HG02610 (cell line): ENCODE measurements at regions not wholly inside any gene's neighbourhood (a gene's known extent, or its start where the extent isn't known, plus 50 kb on each side); places are given as distances from the start of the nearest gene placed in this dataset.
"Not testable (repeated sequence)": the region's sequence is repeated elsewhere in the genome, so short reads cannot be mapped to it uniquely, and the experiment has no call there.

Experiments
- ATAC-seq: cut with Tn5 transposase; IDR thresholded peaks from one replicate; pipeline ENCODE4 v1.9.1; 2021; ENCODE audit warnings: mild to moderate bottlenecking, moderate library complexity; ENCODE audit not compliant: unreplicated experiment

DNA sequence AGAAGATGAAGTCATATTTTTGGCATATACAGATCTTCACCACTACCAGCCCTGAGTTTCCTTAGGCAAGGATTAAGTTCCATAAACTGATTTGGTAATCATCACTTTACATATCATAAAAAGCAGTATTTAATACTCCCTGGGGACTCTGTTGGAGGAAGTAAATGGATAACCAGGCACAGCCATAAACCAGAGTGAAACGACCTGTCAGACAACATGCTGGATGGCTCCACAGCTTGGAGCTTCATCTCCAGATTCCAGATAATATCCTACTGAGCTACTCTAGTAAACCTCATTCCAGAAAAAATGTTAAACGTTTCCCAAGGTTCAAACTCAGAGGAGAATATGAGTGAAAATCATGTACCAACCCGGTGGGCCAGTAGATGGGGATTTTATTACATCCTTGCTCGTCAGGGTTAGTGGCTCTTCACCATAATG lies 109.2 kb downstream of the BASP1 start:
- ATAC-seq: no peak

DNA sequence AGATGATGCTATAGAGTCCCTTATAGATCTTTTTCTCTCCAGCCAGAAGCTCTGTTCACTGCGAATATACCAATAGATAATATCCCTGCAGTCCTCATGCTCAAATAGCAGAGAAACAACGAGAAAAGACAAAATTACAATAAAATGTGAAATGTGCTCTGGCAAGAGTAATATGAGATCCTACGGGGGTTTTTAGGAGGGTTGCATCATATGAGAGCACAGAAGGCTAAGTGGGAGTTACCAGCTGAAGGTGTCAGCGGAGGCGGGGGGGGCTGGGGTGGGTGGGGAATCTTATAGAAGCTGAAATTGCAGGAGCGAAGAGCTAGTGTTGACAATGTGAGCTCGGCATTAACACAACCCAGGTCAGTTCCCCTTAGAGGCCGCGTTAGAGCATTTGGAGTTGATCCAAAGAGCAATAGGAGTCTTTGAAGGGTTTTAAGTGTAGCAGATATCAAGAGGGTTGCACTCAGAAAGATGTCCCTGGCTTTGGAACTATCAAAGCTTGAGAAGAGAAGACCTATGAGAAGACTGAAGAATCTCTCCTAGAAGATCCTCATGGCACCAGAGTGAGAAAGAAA lies 109.7 kb downstream of the BASP1 start:
- ATAC-seq: no peak

DNA sequence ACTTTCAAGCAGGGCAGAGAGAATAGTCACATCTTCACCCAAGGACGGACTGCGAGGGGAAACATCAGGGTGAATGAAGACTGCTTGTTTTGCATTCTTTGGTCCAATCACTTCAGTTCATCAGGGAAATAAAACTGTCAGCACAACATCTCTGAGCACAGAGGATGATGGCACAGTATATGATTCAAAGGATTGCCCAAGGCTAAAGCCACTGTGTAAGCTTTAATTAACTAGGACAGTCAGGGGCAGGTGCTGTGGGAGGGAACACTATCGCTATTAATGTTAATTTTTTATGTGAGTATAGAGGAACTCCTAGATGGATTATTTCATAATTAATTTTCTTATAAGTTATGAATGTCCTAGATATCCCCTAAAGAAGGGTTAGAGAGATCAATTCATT lies 112.1 kb downstream of the BASP1 start:
- no peak for ATAC-seq

DNA sequence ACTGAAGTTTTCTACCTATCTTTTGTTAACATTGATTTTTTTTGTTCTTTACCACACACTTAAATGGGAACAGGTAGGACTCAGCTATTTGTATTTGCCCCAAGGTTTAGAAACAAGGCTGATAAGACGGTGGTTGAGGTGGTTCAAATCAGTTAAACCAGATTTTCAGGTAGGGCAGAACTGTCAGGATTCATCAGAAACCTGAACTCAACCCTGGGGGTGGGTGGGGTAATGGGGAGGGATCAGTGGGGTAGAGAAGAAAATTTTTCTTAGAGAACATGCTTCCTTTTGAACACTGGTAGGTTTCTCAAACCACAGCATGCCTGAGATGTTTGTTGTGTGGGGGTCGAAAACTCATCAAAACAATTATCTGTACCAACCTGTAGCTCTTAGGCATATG lies 113.0 kb downstream of the BASP1 start:
- ATAC-seq: no peak

DNA sequence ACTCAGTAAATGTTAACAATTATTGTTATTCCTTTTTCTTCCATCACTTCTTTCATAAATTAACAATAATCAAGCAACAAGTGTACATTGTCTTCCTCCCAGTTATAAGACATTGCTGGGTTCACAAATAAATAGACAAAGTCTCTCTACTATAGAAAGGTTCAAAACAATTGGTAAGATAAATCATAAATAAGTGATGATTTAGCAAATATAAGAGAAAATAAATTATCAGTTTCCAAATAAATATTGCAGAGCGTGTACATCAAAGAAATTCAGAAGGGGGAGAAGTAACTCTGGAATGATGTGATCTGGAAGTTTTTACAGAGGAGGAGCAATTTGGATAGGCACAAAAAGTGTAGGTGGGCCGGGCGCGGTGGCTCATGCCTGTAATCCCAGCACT lies 114.2 kb downstream of the BASP1 start:
- ATAC-seq: no peak

DNA sequence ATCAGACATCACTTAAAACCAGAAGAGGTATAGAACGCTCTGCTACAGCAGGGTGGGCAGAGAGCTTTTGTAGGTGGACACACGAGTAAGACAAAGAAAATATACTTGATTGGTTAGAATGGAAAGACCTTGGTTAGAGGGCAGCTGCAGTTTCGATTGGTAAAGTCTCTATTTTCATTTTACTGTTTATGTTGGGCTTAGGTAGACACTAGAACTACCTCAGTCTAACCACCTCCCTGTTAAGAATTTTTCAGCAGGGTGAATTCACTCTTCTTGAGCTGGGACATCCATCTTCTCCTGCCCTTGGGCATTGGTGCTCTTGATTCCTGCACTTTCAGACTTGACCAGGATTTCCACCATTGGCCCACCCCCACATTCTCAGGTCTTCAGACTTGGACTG lies 116.3 kb downstream of the BASP1 start:
- ATAC-seq: no peak

DNA sequence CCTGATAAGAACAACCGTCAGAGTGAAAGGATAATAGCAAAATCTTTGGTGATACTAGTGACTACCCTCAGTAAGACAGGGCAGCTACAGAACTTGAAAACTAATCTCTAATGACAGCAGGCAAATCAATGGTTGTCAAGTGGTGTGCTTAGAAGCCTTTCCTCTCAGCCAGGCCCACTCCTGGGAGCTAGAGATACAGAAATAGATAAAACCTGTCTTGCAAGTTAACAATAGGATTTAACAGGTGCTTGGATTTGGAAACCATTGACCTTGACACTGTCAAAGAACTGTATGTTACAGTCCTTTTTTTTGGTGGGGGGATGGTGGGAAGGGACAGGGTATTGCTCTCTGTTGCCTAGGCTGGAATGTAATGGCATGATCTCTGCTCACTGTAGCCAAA lies 118.6 kb downstream of the BASP1 start:
- no peak for ATAC-seq

DNA sequence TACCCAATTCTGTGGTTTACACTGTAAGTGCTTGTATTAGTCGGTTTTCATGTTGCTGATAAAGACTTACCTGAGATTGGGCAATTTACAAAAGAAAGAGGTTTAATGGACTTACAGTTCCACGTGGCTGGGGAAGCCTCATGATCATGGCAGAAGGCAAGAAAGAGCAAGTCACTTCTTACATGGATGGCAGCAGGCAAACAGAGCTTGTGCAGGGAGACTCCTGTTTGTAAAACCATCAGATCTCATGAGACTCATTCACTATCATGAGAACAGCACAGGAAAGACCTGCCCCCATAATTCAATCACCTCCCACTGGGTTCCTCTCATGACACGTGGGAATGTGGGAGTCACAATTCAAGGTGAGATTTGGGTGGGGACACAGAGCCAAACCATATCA lies 119.3 kb downstream of the BASP1 start:
- ATAC-seq: not testable (repeated sequence)

DNA sequence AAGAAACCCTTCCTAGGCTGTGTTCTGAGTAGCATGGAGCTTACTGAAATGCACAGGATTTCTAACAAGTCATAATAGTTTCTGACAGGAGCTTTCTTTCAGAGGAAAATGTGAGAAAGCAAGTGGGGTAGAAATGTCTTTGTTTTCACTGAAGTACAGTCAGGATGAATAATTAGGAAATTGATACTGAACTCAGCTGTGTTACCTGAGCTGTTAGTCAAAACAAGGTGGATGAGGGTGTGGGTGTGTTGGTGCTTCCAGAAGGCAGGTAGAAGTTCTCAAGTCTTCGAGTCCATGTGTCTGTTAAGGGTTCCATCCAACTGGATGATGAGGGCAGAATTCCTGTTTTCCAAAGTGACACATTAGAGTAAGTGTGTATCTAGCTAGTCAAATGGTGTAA lies 122.4 kb downstream of the BASP1 start:
- no peak for ATAC-seq

DNA sequence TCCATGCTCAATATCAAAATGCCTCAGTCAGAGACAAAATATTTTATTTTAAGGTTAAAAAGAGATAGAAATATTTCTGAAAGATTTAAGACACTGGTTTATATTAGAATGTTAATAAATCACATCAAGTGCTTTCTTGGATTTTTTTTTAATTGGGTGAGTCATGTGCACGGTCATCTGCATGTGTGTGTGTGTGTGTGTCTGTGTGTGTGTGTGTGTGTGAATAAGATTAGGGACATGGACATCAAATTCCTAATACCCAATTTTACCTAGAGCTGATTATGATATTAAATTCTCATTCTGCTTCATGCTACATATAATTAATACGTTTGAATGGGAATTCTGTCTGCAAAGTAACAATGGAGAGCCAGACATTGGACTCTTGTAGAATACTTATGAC lies 122.9 kb downstream of the BASP1 start:
- no peak for ATAC-seq

DNA sequence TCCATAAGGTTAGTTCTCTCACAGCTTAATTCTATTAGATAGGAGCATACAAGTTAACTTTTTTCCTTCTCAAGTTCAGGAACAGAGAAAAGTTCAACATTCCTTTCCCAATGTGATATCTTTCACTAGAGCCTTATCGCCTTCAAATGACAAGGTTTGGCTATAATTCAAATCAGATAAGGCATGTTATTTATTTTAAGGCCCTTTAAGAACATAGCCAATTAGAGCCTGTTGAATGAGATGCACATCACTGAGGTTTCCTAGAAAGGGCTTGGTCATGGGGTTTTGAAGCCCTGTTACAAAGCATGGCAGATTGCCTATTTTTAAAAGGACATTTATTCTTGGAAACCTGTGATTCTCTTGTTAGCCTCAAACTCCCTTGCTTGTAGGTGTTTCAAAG lies 123.4 kb downstream of the BASP1 start:
- ATAC-seq: no peak

DNA sequence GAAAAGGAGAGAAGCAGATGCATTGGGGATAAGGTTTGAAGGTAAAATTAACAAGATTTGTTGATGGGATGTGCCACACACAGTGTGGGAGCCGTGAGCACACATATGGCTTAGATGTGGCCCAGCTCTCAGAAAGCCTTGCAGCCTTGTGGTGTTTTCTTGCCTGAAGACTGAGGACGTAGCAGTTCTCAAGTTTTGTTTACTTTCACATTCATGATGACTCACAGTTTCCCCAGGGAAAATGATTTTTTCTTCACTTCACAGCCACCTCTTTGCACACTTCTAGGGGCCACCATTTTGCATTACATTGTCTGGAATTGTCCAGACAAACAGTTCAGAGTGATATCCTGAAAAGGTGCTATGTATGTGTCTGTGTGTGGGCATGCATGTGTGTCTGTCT lies 126.2 kb downstream of the BASP1 start:
- peak; percentile 94 for ATAC-seq

DNA sequence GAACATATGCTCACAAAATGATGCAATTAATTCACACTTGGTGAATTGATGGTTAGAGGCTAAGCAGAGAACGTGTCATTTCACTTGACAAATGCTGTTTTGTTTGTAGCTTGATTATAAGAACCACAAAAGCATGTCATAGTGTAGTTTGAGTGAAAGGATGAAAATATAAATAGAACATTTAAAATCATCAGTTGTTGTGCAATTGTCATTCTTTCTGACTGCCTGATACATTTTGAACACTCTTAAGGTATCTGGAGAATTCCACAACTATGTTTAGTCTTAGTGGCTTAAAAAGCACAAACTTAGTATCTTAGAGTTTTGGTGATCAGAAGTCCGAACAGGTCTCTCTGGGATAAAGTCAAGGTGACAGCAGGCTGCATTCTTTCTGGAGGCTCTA lies 129.4 kb downstream of the BASP1 start:
- ATAC-seq: no peak

DNA sequence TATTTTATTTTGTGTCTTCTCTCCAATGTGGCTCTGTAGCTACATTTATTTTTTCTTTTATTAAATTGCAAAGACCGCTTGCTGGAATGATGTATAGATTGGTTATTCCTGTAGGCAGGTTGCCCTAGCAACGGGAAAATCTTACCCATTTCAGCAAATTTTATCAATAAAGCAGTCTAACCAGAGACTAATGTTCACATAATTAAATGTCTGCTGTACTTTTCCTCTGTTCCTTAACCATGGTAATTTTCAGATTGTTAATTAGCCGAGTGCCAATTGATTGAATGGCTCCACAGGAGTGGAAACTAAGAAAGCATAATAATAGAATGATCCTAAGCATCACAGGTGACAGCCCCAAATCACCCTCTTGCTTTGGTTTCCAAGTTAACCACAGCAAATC lies 134.8 kb downstream of the BASP1 start:
- ATAC-seq: no peak

DNA sequence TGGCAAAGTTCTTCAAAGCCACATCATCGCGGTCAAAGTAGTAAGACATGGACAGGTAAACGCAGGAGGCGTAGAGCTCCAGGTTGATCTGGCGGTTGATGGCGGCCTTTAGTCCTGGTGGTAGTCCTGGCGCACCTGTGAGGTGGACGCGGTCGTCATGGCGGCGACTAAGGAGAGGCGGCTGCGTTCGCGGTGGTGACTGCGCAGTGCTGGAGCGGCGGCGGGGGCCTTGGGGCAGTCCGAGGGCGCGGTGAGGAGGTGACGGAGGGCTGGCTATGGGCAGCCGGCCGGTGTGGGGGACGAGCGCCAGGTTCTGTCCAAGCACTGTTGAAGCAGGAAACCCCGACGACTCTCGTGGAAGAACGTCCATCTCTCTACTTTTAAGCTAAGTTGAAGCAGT lies 136.8 kb downstream of the BASP1 start:
- ATAC-seq: no peak

DNA sequence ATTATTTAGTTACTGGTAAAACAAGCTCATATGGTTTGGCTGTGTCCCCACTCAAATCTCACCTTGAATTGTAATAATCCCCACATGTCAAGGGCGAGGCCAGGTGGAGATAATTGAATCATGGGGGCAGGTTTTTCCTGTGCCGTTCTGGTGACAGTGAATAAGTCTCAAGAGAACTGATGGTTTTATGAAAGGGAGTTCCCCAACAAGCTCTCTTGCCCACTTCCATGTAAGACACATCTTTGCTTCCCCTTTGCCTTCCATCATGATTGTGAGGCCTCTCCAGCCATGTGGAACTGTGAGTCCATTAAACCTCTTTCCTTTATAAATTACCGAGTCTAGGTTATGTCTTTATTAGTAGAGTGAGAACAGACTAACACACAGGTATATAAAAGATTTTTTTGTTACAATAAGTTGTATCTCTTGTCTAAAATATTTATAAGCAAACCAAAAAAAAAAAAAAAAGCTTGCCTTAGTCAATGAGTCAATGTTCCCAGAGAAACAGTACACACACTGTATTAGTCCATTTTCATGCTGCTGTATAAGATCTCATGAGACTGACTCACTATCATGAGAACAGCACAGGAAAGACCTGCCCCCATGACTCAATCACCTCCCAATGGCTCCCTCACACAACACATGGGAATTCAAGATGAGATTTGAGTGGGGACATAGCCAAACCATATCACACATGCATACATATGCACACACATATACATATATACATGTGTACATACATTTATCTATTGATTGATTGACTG lies 138.3 kb downstream of the BASP1 start:
- ATAC-seq: no peak

DNA sequence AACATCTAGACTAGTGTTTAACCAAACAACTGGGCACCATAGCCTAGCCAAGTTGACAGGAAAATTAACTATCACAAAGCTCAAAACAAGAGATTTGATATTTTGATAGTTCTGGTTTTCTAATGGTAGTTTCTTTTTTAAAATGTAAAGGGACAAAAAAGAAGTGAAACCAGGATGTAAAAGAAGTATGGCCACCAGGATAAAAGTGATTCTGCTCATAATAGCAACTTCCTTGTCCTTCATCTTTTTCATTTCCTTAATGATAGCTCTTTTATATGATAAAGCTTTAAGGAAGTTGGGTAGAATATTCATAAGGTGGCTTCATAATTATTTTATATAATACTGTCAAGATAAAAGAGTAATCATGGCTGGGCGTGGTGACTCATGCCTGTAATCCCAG lies 139.1 kb downstream of the BASP1 start:
- no peak for ATAC-seq

DNA sequence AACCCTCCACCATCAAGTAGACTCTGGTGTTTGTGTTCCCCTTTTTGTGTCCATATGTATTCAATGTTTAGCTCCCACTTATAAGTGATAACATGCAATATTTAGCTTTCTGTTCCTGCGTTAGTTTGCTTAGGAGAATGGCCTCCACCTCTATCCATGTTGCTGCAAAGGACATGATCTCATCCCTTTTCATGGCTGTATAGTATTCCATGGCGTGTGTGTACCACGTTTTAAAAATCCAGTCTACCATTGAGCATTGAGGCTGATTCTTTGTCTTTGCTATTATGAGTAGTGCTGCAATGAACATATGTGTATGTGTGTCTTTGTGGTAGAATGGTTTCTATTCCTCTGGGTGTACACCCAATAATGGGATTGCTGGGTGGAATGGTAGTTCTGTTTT lies 140.1 kb downstream of the BASP1 start:
- ATAC-seq: no peak

DNA sequence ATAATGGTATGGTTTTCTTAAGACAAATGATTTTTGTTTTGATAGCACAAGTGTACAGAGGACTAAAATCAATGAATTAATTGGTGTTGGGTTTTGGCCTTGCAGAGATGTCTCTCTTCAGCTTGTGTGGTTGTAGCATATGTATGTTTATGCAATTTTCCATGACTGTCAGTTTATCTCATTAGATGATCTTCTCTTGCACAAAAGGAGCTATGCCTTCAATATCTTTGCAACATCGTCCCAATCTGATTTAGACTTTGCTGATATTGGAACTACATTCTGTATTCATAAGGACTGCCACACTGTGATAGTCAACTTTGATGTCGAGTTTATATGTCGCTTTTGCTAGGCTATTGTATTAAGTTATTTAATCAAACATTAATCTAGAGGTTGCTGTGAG lies 140.0 kb upstream of the TAF11L2 start:
- ATAC-seq: no peak

DNA sequence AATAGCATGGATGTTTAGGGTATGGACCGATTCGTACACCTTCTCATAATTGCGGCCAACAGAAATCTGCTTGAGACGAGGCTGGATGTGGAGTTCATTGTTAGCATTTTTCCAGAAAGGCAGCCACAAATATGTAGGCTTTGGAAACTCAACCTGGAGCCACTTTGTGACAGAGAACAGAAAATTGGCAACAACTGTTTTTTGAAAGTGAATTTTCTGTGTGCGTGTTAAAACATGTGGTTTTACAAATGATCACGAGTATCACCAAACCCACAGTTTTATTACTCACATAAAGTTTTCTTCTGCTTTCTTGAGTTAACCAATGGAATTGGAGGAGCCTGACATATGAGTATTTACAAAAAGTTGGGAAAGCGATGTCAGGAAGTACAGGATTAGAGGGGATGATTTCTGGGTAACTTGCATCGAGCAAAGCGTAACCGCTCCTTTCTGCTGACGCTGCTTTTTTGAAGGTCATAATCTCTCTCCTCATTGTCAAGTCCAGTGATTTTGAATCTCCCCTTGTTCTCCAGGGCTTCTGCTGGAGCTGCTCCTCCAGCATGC lies 138.5 kb upstream of the TAF11L2 start:
- no peak for ATAC-seq

DNA sequence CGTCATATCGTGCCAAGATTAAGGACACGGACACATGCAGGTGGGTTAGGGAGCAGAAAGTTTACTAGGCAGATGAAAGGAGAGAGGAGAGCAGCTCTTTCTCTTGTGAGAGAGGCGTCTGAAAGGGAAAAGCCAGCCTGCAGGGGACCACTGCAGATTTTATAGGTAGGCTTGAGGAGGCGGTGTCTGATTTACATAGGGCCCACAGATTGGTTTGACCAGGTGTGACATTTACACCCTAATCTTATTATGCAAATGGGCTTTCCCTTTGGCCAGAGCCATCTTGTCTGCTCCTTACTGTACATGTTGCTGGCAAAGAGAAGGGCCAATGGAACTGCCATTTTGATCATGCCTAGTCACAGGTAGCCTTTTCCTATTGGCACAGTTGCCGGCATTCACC lies 137.2 kb upstream of the TAF11L2 start:
- ATAC-seq: no peak

DNA sequence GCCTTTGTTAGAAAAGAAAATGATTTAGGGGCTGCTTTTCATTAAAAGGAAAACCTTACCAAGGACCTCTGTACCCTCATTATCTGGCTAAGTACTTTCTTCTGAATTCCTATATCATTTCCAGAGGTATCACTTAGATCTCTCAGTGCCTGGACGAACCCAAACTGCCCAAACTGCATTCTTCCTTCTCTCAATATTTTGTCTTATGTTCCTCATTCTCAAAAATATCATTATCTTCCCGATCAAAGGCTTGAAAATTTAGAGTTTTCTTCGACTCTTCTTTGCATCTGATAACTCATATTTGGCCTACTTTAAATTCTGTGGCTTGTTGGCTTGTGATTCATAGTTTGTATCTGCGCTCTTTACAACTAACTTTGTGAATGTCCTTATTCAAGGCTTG lies 136.7 kb upstream of the TAF11L2 start:
- no peak for ATAC-seq
